COR-L47 (cell line): ENCODE measurements at regions not wholly inside any gene's neighbourhood (a gene's known extent, or its start where the extent isn't known, plus 50 kb on each side); places are given as distances from the start of the nearest gene placed in this dataset.
A peak's percentile ranks its signal among the peaks of the same experiment; 100 is the strongest.
"Not testable (repeated sequence)": the region's sequence is repeated elsewhere in the genome, so short reads cannot be mapped to it uniquely, and the experiment has no call there.

Source experiments
- DNase-seq: peaks from one replicate; lab custom pipeline; 2025; lab: John Stamatoyannopoulos, UW

DNA sequence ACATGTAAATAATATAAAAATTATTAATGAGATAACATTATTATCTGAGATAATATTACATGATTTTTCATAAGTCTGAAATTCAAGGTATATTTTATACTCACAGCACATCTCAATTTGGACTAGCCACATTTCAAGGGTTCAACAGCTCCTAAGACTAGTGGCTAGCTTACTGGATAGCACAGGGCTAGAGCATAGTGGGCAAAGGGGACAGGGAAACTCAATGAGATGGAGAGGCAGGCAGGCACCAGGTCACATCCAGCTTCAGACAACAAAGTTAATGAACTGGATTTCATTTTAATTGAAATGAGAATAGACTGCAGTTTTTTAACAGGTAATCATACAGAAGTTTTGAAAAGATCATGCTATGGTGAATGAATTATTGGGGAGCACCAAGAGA, 137.4 kb downstream of the NBPF8 start:
- DNase-seq = not testable (repeated sequence)

DNA sequence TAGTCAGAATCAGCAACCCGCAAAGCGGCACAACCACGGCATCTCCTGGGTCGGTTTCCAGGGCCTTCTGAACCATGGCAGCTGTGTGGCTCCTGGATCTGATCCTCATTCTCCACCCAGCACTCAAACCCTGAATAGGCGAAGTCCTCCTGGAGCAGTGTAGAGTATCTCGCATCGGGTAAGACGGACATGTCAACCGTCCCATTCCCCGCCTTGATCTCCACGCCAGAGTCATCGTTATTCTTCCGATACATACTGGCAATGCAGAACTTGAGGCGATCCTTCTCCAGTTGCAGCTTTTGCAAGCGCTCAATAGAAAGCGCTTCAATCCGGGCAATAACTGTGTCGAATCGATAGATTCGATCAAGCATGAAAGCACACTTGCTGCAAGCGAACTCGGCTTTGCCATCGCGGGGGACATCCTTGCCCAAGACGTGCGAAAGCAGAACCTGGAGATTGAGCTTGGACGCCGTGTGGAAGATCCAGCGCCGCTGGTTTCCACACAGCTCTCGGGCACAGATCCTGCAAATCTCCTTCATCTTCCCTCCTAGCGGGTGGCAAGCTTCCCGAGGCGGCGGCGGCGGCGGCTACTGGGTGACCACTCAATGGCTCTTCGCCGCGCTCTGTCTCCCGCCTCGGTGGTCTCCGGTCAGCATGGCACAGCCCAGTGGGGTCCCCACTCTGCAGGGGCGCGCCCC, 142.9 kb downstream of the NBPF8 start:
- DNase-seq = not testable (repeated sequence)

DNA sequence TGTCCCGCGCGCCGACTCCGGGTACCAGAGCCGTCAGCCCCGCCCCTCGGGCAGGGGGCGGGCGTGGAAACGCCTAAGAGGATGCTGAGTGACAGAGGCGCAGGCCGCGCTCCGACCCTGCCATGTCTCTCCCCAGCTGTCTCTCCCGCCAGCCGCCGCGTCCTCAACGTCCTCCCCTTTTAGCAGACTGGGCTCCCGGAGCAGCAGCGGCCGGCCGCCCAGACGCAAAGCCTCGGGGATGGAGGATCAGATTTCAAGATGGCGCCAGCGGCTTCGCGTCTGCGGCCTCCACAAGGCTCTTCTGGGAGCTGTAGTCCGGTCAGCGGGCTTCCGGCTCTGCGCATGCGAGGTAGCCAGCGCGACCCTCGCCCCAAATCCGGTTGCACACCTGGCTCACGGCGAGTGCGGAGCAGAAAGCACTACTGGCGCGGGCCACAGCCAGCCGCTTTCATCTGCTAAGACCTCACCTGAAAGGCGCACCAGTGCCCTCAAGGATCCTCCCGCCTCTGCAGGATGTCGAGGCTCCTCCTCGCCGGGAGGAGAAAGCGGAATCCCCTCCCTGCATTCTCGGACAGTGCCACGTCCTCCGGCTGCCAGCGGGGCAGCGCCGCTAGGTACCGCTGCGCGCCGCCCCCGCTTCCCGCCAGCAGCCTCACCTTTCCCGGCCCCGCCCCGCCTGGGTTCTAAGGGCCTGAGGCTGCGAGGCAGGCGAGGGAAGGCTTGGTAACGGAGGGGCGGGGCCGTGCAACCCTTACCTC, 143.6 kb downstream of the NBPF8 start:
- DNase-seq = peak; percentile 56

DNA sequence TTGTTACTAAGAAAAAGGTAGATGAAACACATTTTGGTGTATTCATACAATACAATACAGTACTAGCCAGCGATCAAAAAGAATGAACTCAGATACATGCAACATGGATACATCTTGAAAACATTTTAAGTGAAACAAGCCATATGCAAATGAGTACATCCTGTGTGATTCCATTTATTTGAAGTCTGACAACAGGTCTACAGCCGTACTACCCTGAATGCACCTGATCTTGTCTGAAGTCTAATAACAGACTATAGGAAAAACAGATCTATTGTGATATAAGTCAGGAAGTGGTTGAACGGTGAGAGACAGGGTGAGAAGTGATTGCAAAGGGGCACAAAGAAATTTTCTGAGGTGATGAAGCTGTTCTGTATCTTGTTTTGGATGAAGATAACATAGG, 146.9 kb downstream of the NBPF8 start:
- DNase-seq = not testable (repeated sequence)

DNA sequence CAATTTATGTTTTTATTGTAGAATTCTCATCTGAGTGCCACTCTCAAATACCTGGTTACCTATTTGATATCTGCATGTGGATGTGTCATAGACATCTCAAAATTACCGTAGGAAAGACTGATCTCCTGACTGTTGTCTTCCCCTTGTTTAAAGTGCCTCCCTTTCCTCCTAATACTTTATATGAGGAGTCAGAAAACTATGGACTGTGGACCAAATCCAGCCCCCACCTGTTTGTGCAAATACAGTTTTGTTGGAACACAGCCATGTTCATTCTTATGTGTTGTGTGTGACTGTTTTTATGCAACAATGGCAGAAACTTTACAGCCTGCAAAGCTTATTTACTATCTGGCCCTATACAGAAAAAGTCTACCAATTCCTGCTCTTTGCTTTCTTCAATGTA, 150.6 kb downstream of the NBPF8 start:
- not testable (repeated sequence) for DNase-seq

DNA sequence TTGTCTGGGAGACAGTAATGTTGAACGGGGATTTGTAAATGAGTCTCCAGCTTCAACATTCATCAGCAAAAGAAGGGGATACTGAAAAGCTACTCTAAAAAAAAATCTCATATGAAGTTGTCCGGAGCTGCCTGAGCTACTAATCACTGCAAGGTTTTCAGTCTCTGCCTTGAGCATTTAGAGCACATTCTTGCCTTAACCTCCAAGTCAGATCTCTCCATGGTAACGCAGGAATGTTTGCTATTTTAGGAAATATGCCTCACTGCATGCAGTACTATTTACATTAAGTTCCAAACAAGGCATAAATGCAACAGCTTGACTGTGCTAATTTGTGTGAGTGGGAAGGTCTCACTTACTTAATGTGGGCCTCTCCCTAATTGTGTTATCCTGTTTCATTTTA, 152.8 kb downstream of the NBPF8 start:
- not testable (repeated sequence) for DNase-seq

DNA sequence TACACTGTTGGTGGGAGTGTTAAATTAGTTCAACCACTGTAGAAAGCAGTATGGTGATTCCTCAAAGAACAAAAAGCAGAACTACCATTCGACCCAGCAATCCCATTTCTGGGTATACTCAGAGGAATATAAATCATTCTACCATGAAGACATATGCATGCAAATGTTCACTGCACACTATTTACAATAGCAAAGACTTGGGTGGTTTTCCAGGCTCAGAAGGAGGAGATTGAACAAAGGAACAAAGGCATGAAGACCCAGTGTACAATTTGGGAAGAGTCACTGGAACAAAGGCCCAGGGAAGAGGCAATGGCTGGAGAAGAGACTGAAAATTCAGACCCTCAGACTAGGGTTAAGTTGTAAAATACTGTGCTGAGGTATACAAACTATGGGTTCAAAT, 148.5 kb upstream of the NBPF26 start:
- DNase-seq = not testable (repeated sequence)

DNA sequence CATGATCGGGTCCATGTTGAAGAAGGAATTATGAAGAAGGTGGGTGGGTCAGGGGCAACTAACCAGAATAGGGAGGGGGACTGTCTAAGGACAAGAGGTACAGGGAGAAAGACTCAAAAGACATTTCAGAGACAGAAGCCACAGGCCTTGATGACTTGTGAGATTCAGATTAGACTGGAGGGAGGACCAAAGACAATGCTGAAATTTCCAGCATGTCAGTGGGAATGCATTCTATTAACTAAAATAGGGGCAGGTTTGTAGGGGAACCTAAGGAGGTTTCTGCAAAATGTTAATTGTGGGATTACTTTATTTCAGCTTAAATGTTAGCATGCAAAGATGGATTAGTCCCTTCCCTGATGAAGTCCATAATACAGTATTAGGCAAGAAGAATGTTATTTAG, 141.6 kb upstream of the NBPF26 start:
- DNase-seq = not testable (repeated sequence)

DNA sequence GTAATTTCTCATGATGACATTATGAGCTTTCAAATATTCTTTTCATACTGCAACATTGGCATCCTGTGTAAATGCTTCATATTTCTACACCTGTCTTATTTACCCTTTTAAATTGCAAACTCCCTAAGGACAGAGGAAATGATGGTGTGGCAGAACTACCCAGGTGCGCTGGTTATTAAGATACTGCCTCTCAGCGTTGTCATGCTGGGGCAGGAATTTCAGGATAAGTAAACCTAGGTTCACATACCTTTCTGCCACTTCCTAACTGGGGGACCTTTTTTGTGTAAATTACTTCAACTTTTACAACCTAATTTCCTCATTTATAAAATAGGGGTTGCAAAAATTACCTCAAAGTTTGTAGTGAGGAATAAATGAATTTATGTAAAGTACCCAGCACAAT, 137.7 kb upstream of the NBPF26 start:
- DNase-seq = not testable (repeated sequence)

DNA sequence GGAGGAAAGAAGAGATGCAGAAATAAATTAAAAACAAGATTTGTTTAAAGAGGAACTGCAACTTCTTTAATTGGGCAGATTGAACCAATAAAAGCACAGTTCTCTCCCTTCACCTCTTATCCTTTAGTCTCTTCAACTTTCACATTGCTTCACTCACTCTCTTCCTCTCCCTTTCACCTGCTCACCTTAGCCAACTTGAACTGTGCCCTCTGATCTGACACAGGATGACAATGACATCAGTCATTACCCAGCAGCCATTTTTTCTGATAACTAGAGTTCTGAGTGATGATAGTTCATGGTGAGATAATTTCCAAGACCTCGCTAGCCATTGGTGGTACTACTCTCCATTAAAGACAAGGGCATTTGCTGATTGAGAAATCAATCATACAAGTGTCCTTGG, 134.9 kb upstream of the NBPF26 start:
- not testable (repeated sequence) for DNase-seq

DNA sequence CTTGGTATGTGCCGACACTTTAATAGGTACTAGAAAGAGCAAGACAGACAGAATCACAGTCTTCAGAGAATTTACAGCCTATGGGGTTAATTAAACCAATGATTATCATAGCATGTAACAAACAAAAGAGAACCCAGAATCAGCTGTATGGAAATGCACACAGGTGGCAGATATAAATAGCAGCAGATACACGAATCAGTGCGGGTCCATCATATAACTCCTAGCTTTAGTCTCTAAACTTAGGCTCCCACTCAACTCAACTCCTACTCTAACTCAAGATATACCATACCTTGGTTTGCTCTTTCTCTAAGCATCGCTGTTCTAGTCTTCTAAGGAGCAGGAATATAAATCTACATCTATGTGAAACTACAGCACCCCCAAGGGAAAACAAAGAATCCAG, 132.0 kb upstream of the NBPF26 start:
- not testable (repeated sequence) for DNase-seq

DNA sequence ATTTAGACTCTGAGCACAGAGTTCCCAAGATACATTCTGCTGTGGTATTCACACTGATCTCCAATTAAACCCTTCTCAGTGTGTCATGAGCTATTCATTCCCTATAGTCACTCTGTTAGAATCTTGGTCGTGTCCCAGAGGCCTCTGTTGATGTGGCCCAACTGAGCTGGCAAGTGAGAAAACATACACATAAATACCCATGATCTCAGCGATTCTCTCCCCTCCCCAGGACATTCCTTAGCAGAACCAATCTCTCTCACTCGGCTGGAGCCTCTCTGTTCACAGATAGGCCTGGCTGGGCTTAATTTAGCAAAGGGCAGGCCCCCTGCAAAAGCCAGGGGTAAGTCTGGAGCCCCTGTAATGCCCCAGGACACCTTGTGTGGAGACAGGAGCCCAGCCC, 130.8 kb upstream of the NBPF26 start:
- not testable (repeated sequence) for DNase-seq

DNA sequence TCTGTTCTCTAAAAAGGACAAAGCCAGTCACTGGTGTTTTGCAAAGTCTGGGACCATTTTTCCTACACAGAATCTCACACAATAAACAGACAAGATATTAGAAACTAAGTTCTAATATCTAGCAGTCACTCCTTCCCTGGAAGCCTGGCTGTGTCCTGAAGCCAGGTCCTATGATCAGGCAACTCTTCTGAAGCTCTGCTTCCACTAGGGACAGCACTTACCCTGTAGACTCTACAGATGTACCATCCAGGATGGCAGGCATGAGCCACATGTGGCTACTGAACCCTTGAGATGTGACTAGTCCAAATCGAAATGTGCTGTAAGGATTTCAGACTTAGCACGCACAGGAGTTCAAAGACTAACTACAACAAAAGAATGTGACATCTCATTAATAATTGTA, 130.1 kb upstream of the NBPF26 start:
- DNase-seq = not testable (repeated sequence)

DNA sequence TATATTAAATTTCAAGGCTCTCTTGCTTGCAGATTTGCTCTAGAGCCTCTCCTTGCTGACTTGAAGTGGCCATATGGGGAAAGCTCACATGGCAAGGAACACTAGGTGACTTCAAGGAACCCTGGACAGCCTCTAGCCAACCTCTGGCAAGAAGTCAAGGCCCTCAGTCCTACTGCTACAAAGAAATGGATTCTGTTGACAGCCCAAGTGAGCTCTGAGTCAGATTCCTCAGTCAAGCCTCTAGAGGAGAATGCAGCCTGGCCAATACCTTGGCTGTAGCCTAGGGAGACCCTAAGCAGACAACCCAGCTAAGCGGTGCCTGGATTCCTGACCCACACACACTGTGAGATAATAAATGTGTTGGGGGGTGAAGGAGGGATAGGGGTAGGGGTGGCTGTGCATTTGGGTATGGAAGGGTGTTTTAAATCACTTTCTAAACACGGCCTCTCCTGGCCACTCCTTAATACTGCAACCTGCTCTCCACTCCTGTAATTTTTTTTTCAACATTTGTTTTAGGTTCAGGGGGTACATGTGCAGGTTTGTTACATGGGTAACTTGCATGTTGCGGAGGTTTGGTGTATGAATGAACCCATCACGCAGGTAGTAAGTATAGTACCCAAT, 125.3 kb upstream of the NBPF26 start:
- not testable (repeated sequence) for DNase-seq

DNA sequence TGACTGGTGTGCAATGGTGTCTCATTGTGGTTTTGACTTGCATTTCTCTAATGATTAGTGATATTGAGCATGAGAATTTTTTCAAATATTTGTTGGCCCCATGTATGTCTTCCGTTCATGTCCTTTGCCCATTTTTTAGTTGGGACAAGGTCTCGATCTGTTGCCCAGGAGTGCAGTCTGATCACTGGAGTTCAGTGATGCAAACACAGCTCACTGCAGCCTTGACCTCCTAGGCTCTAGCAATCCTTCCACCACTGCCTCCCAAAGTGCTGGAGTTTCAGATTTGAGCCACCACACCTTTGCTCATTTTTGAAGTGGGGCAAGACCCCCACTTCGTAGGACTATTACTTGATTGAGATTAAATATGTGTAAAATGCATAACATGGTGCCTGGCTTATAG, 124.2 kb upstream of the NBPF26 start:
- DNase-seq = not testable (repeated sequence)

DNA sequence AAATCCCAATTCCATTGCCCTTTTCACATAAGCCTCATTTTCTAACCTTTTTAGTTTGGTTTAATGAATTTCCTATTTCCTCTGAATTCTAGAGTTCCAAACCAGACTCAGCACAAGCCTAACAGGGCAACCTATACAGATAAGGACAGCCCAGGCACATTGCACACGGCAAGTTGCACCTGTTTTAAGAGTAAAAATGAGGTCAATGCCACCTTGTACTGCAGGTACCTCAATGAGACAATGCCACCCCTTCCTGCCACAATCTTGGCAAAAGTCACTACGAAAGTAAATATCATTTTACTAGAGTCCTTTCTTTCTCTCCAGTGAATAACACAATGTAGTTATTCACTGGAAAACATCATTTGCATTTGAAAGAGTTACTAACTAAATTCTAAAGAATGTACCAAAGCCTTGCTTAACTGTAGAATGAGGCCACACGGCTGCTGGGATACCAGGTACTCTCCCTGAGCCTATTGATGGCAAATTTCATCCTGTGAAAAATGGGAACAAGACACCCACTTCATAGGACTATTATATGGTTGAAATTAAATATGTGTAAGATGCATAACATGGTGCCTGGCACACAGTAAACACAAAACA, 123.2 kb upstream of the NBPF26 start:
- not testable (repeated sequence) for DNase-seq

DNA sequence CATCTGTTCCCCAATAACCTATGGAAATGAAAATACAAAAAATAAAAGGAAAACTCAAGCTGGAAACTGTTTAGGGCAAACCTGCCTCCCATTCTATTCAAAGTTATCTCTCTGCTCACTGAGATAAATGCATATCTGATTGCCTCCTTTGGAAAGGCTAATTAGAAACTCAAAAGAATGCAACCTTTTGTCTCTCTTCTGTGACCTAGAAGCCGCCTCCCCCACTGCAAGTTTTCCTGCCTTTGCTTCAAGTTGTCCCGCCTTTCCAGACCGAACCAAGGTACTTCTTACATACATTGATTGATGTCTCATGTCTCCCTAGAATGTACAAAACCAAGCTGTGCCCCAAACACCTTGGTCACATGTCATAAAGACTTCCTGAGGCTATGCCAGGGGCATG, 115.9 kb upstream of the NBPF26 start:
- DNase-seq = not testable (repeated sequence)

DNA sequence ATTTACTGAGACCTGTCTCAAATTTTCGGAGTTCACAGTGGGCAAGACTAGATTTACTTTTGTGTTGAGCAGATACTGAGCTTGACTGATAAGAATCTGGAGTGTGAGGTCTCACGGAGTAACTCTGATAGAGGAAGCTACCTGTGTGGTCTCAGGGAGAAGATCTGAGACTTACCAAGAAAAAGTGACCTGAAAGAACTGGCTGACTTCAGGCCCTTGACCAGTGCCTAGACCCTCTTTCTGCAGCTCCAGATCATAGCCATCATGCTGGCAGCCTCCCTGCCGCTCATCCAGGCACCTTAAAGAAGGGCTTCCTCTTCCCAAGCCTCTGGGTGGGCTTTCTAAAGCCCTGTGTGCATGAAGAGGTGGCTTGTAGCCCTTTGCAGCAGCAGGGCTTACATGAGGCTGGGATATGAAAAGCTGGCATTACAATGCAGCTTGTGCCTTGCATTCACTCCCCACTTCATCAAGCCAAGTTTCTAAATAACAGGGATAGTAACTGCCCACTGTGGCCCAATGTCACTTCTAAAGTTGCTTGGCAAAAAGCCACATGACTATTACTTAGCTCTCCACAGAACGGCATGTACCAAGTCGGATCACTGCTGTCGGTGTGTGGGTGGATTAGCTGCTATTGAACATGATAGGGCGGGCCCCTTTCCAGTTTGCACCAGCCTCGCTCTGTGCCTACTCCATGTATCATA, 115.3 kb upstream of the NBPF26 start:
- not testable (repeated sequence) for DNase-seq

DNA sequence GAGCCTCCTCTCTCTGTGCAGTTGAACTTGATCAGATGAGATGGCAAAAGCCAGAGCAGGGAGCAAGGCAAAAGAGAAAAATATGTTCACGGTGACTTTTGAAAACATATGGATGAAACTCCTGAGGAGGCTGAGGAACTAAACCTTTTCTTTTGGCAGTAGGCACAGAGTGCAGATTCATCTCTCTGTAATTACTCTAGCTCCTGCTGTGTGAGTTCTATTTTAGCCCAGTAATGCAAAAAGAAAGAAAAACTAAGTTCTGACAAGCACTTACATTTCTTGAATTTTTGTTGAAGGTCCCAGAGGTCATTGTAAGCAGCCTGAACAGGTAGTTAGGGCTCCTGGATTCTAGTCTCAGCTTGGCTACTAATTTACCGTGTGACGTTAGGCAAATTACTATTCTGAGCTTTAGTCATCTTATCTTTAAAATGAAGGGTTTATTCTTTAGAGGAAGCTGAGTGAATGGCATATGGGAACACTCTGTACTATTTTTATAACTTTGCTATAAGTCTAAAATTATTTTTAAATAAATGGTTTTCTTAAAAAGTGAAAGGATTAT, 114.7 kb upstream of the NBPF26 start:
- not testable (repeated sequence) for DNase-seq

DNA sequence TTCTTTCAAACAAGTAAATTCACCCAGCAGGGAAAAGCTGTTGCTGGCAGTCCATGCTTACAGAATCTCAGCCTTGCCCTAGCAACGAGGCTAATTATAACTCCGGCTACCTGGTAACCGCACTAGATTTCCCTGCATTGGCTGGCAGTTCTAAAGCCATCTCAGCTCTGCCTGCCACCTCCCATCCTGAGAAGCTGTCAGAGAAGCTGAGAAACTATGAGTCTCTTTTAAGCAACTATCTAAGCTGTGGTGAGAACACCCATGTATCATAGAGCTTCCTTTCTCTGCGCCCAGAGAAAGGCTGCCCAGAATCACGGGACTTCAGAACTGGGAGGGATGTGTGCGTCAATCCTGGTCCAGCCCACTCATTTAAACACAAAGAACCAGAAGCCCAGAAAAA, 113.9 kb upstream of the NBPF26 start:
- DNase-seq = not testable (repeated sequence)

DNA sequence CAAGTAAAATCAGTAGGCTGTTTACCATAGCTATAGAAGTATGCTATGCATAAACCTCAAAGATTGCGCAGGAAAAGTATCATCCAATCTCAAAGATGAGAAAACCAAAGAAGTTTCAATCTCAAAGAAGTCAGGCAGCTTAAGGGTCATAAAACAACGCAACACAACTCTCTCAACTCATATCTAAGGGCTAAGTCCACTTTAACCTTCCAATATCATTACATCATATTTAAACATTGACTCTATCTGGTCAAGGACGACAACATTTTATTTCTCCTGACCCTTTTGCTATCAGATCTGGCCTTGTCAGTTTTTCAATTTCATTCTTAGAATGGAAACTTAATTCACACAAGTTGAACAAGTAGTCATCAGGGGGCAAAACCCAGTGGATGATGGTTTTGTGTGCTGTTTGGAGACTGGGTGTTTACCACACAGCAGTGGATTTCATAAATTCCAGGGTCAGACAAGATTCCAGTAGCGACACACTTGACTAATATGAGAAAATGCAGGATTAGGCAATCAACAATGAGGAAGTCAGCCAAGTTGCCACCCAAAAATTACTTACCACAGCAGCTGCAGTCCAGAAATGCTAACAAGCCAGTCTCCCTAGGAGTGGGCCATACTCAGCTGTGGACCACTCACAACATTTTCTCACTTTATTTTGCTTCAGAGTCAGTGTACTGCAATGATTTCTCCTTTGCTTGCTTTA, 108.7 kb upstream of the NBPF26 start:
- DNase-seq = not testable (repeated sequence)
